HG03103 (cell line): ENCODE measurements at regions not wholly inside any gene's neighbourhood (a gene's known extent, or its start where the extent isn't known, plus 50 kb on each side); places are given as distances from the start of the nearest gene placed in this dataset.
"Not testable (repeated sequence)": the region's sequence is repeated elsewhere in the genome, so short reads cannot be mapped to it uniquely, and the experiment has no call there.

Experiments used
- ATAC-seq: cut with Tn5 transposase; IDR thresholded peaks from one replicate; pipeline ENCODE4 v1.9.1; 2021; ENCODE audit warnings: low read depth; ENCODE audit not compliant: unreplicated experiment

GRCh38 chr1:243074224-243074623 is 180.9 kb downstream of the CEP170 start:
- not testable (repeated sequence) for ATAC-seq

DNA sequence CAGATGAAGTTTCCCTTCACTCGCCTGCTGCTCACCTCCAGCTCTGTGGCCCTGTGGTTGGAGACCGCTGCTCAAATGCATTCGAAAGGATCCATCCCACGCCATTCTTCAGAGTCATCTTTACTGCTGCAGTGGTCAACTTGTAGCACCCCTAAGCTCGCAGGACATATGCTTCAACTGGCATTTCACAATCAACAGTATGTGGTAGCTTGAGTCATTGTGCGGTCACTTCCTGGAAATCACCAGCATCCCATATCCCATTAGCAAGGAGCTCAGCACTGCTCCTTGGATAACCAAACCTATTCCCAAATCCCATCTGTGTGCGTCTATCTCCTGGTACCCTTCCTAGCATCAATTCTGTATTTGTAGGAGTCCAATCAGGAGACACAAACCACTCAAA is 188.0 kb downstream of the CEP170 start:
- ATAC-seq = not testable (repeated sequence)

DNA sequence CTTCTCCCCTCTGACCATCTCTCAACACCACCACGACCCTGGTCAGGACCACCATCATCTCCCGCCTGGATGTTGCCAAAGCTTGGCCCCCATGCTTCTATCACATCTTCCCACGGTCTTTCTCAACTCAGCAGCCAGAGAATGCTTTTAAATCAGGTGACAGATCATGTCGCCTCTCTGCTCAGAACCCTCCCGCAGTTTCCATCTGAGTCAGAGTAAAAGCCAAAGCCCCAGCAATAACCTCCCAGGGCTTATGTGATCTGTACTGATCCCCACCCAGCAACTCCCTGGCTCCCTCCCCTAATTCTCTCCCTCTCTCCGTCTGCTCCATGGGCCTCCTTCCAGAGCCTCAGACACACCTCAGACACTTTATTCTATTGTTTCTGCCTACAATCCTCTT is 193.1 kb downstream of the CEP170 start:
- ATAC-seq = not testable (repeated sequence)

DNA sequence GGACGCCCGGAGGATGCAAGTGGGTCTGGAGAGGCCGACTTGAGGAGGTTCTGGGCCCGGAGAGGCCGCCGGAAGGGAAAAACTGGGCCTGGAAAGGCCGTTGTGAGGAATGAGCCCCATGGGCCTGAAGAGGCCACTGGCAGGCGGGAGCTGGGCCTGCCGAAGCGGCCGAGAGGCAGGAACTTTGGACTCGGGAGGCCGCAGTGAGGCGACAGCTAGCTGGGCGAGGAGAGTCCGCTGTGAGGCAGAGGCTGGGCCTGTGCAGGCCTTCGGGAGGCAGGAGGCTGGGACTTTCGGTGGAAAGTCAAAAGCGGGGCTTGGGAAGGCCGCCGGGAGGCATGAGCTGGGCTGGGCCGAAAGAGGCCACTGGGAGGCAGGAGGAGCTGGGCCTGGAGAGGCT is 199.6 kb downstream of the CEP170 start:
- ATAC-seq = not testable (repeated sequence)

DNA sequence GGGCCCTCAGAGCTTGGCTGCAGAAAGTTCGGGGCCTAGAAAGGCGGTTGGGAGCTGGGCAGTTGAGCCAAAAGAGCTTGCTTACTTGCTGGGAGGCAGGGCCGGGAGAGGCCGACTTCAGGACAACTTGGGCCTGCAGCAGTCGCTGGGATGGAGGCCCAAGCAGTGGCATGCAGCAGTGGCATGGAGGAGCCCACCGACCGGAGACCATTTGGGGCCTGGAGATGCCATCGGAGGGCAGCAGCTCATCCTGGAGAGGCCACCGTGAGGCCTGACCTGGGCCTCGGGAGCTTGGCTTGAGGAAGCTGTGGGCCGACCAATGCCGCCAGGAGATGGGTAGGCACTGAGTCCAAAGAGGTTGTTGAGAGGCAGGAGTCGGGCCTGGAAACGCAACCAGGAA is 200.0 kb downstream of the CEP170 start:
- not testable (repeated sequence) for ATAC-seq

- ATAC-seq = not testable (repeated sequence)
Observed at GRCh38 chr1:243054681-243055080, 200.4 kb downstream of the CEP170 start.

DNA sequence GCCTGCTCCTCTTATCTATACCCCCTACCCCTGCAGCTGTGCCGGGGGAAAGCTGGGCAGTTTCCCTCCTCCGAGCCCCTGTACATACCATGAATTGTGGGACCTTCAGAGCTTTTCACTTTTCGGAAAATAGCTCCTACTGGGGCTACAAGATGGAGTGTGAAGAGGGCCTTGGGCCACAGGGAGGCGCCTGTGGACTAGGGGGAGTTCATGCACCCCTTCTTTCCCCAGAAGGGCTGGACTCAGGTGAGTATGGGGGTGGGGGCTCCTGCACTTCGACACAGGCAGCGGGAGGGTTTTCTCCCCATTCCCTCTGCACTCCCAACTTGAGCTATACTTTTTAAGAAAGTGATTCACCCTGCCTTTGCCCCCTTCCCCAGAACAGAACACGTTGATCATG is 202.0 kb downstream of the CEP170 start:
- ATAC-seq = not testable (repeated sequence)

GRCh38 chr1:243050613-243051012 is 204.5 kb downstream of the CEP170 start:
- ATAC-seq = not testable (repeated sequence)

DNA sequence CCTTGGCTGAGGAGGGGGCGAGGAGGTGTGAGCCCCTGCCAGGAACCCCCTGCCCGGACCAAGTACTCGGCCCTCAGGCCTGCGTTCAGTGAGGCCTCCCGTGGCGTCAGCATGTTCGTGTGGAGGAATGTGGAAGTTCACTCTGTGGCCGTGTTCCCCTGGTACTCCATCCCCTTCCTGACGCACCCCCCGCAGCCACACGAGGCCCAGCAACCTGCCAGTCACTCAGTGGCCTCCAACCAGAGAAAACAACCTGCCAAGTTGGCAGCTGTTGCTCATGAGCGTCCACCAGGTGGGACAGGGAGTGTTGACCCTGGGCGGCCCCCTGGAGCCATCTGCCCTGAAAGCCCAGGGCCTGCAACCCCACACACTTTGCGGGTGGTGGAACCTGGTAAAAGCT is 205.4 kb downstream of the CEP170 start:
- not testable (repeated sequence) for ATAC-seq

- ATAC-seq = not testable (repeated sequence)
Observed at GRCh38 chr1:243021365-243021764, 233.7 kb downstream of the CEP170 start.

GRCh38 chr1:243019030-243019635 is 235.9 kb downstream of the CEP170 start:
- not testable (repeated sequence) for ATAC-seq

DNA sequence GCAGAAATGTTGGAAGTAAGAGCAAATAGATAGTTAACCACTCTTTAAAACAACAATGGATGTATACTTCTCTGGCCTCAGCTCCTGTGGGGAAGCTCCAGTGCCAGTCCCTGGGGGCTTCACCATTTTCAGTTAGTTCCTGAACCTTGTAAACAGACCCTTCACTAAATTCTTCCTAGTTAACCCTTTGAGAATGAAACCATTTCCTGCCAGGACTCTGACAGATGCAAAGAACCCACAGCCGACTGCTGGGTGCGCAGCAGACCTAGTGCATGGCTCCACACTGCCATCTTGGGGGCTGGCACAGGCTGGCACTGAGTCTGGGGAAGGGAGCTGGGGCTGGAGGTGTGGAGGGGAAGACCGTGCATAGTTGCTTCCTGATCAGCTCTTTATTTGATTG is 244.4 kb downstream of the CEP170 start:
- not testable (repeated sequence) for ATAC-seq

GRCh38 chr1:243001003-243001402 is 254.1 kb downstream of the CEP170 start:
- not testable (repeated sequence) for ATAC-seq

GRCh38 chr1:242992776-242993175 is 262.3 kb downstream of the CEP170 start:
- ATAC-seq = not testable (repeated sequence)

DNA sequence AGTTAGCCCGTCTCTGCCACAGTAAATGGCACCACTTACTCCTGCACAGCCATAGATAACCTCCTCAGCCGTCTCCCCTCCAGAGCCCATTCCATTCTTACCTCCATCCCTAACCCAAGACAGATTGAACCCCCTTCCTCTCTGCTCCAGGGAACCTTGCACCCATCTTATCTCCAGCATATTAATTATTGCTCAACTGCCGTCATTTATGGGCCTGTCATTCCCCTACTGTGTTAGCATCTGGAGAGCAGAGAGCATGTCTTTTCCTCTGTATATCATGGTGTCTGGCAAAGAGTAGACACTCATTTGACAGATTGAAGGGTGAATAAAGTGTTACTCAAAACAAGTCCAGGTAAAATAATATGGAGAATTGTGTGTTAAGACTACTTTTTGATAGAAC is 270.0 kb downstream of the CEP170 start:
- ATAC-seq = not testable (repeated sequence)

DNA sequence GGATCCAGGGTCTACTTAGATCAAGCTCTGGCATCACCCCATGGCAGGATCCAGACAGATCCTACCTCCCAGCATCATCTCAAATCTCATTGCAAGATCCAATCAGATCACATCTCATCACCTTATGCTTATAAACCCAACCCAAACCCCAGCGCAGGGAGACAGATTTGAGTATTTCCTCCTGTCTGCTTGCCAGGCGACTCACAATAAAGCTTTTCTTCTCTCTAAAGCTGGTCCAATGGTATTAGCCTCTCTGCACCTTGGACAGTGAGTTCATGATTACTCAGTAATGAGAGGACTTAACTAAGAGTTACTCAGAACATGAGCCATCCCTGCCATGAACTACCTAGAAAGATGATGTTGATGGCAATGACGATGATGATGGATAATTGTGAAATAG is 281.7 kb downstream of the CEP170 start:
- ATAC-seq = not testable (repeated sequence)

- ATAC-seq = no peak
Observed at GRCh38 chr1:242966892-242967291, 288.2 kb downstream of the CEP170 start.

- not testable (repeated sequence) for ATAC-seq
Observed at GRCh38 chr1:242959397-242959796, 295.7 kb downstream of the CEP170 start.

GRCh38 chr1:242954945-242955344 is 300.1 kb downstream of the CEP170 start:
- ATAC-seq = not testable (repeated sequence)

- ATAC-seq = no peak
Observed at GRCh38 chr1:242946206-242946605, 308.9 kb downstream of the CEP170 start.

GRCh38 chr1:242936725-242937124 is 318.4 kb downstream of the CEP170 start:
- ATAC-seq = peak; percentile 69

DNA sequence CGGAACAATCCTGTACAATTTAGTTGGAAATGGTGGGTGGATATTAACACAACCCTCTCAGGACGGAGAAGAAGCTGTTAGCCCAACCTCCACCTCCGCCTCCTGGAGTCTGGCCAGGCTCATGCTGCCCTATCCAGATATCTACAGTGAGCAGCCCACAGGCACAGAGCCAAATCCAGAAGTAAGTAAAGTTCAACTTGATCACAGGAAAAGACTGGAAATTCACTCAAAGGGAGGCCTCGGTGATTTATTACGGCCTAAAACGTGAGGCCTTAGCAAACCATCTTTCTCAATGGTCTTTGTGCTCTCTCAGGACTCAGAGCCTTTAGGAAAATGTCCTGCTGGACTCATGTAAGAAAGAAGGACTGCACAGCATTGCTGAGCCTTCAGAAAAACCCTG is 330.4 kb downstream of the CEP170 start:
- ATAC-seq = not testable (repeated sequence)

- not testable (repeated sequence) for ATAC-seq
Observed at GRCh38 chr1:242923603-242924002, 331.5 kb downstream of the CEP170 start.
